ENCODE measurements at regions not wholly inside any gene's neighbourhood (a gene's known extent, or its start where the extent isn't known, plus 50 kb on each side); places are given as distances from the start of the nearest gene placed in this dataset.

GRCh38 chr11:57124505-57124904 lies 57.2 kb upstream of the LRRC55 start:
- H3K27ac Mint-ChIP-seq, result no peak overlapping the region
- H3K9me3 Mint-ChIP-seq, result no peaks in the 10 kb centered on the region
- no peak overlapping the region for H3K4me3 Mint-ChIP-seq
- H3K27me3 Mint-ChIP-seq, result peaks cover 28% of the 10 kb centered on the region
- H3K36me3 Mint-ChIP-seq (ENCODE audit: low read depth), result no peaks in the 10 kb centered on the region
- DNase-seq, result no peak
- no peaks in the 10 kb centered on the region for H3K4me1 Mint-ChIP-seq
- no peak for ATAC-seq

DNA sequence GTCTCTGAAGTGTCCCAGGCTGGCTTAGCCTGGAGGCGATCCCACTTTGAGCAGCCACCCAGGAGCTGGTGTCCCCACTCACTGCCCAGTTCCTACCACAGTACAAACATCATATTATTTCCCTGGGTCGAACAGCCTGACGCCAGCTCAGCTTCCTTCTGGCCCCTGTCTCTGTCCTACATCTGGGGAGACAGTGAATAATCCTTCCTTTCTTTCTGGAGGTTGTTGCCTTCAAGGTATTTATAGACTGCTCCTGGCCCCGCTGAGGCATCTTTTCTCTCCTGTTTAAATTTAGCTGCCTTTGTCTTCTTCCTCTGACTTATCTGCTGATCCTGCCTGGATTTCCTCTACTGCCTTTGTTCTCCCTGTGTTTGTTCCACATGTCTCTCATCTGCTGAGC lies 56.8 kb upstream of the LRRC55 start:
- H3K27ac Mint-ChIP-seq, result no peak overlapping the region
- ATAC-seq (no peak), DNase-seq (no peak)
- no peaks in the 10 kb centered on the region for H3K4me1 Mint-ChIP-seq
- H3K9me3 Mint-ChIP-seq, result no peaks in the 10 kb centered on the region
- peaks cover 28% of the 10 kb centered on the region for H3K27me3 Mint-ChIP-seq
- H3K36me3 Mint-ChIP-seq (ENCODE audit: low read depth), result no peaks in the 10 kb centered on the region
- no peak overlapping the region for H3K4me3 Mint-ChIP-seq

DNA sequence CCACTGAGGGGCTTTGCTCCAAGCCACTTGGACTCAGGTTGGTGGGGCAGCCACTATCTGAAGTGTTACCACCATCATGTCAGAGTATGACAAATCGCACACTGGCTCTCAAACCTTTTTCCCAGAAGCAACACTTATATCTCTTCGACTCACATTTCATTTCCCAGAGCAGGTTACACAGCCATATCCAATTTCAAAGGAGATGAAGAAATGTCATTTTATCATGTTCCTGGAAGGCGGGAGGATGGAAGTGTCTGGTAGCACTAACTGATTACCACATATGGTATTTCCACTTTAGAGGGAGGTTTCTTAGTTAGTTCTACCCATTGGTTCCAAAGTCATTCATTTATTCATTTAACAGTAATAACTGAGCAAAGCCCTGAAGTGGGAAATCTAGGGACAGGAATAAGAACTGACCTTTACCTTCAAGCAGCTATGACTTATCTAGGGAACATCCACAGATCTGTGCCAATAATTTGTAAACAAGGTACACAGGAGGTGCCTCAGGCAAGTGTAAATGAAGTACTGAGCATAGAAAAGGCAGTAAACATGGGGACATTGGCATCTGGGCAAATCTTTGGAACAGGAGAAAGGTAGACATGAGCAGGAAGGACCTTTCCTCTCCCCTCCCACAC lies 54.9 kb upstream of the LRRC55 start:
- Mint-ChIP-seq H3K36me3 (ENCODE audit: low read depth) (no peaks in the 10 kb centered on the region), H3K27me3 (peaks cover 28% of the 10 kb centered on the region), H3K9me3 (no peaks in the 10 kb centered on the region), H3K4me3 (no peak overlapping the region), H3K4me1 (no peaks in the 10 kb centered on the region), H3K27ac (no peak overlapping the region)
- ATAC-seq (no peak), DNase-seq (no peak)

DNA sequence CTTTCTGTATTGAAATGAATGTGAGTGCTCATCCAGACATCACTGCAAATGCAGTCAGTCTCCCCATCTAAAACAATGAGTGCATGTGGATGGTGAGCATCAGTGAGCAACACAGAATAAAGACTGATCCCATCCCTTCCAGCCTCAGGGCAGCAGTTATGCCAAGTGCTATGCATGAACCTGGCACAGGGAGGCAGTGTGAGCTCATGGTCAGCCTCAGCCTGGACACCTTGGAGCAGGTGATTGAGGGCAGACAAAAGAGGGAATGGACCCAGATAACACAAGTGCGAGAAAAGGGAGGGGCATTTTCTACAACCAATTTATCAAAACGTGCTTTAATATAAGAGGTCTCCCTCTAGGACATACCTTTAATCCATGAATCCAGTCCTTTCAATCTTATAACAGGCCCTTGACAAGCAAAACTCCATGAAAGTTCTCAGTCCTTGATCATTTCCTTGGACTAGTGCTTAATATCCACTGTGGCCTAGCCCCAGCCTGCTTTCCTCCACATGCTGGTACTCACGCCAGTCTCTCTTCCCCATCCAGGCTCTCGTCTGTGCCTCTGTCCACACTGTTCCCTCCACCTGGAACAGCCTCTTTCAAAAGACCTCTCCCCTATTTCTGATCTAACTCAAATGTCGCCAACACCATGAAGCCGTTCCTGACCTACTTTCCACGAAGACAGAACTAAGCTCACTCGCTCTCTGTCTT lies 50.5 kb upstream of the LRRC55 start:
- Mint-ChIP-seq H3K36me3 (ENCODE audit: low read depth) (no peaks in the 10 kb centered on the region), H3K4me1 (no peaks in the 10 kb centered on the region), H3K4me3 (no peak overlapping the region), H3K27ac (no peak overlapping the region), H3K9me3 (no peaks in the 10 kb centered on the region), H3K27me3 (peaks cover 14% of the 10 kb centered on the region)
- no peak for ATAC-seq
- DNase-seq, result no peak
